Adrenal gland (tissue), 5 donors: ENCODE measurements at regions not wholly inside any gene's neighbourhood (a gene's known extent, or its start where the extent isn't known, plus 50 kb on each side); places are given as distances from the start of the nearest gene placed in this dataset.

Experiments used
- POLR2A ChIP-seq, 2 donors: fragments of 450-650 bp; IDR thresholded peaks; one replicate each; pipeline ENCODE4 v1.6.1; 2017; ENCODE audit warnings: antibody characterized with exemption in 2 of 2, mild to moderate bottlenecking in 2 of 2, moderate library complexity in 1 of 2
- TF ChIP-seq, protein P1 (sequence below), 6 experiments: fragments of 450-650 bp in 4 of 6; fragments of 200-600 bp in 2 of 6; sonication (generic) in 1 of 6; IDR thresholded peaks; 1 replicate in 5 of 6; 2 replicates in 1 of 6; pipeline versions ENCODE4 v1.5.1 to v1.8.0; 2016 to 2021; ENCODE audit warnings: antibody characterized with exemption in 6 of 6, mild to moderate bottlenecking in 2 of 6, moderate library complexity in 1 of 6
- donor health status: DM: no; HTN: no; CAD: no.

DNA sequence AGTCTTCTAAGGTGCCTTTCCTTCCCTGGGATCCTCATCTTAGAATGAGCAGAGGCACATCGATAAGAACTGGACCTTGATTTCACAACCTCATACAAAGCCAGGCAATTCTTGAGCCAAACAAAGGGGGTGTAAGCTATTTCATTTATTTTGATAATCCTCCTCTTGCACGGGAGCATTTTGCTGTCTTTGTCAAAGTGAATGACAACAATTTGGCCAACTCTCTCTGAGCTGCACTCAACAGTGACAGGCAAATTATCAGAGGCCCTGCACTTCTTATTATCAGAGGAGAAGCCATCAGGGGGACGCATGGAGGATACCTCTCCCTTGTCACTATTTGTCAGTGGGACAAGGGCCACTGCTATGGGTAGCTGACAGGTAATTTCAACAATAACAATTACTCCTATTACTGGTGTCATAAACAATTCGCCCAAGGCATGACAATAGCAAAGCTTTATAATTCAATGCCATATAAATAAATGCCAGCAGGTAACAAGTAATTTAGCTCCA is 260.4 kb downstream of the MEIS1 start:
- TF ChIP-seq, protein P1, sequence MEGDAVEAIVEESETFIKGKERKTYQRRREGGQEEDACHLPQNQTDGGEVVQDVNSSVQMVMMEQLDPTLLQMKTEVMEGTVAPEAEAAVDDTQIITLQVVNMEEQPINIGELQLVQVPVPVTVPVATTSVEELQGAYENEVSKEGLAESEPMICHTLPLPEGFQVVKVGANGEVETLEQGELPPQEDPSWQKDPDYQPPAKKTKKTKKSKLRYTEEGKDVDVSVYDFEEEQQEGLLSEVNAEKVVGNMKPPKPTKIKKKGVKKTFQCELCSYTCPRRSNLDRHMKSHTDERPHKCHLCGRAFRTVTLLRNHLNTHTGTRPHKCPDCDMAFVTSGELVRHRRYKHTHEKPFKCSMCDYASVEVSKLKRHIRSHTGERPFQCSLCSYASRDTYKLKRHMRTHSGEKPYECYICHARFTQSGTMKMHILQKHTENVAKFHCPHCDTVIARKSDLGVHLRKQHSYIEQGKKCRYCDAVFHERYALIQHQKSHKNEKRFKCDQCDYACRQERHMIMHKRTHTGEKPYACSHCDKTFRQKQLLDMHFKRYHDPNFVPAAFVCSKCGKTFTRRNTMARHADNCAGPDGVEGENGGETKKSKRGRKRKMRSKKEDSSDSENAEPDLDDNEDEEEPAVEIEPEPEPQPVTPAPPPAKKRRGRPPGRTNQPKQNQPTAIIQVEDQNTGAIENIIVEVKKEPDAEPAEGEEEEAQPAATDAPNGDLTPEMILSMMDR (IDR thresholded peaks at IDR 0.05) = no peak
- no peak for TF ChIP-seq POLR2A (IDR thresholded peaks at IDR 0.05)
